ENCODE measurements at regions not wholly inside any gene's neighbourhood (a gene's known extent, or its start where the extent isn't known, plus 50 kb on each side); places are given as distances from the start of the nearest gene placed in this dataset.
"Not testable (repeated sequence)": the region's sequence is repeated elsewhere in the genome, so short reads cannot be mapped to it uniquely, and the experiment has no call there.

DNA sequence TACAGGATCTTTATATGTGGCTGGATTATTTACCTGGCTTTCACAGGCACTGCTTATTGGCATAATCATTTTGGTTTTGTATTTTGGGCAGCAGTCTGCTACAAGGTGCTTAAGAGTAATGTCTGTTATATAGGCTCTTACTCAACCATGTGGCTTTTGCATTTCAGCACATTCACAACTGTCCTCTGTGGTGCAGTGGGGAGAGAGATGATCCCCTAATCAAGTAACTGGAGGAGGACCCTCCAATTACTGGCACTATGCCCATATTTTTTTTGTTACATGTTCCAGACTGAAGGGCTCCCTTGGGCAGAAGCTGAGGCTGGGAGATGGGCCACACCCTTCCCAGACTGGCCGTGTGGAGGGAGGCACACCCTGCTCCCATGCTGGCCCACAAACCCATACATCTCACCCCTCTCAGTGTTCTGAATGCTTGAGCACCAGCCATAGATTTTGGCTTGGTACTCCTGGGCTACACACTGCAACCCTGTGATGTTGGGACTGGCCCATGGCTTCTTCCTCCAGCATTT, 173.5 kb downstream of the FAM174A start:
- Mint-ChIP-seq H3K9me3 (no peaks in the 10 kb centered on the region), H3K27me3 (ENCODE audit: low read depth, poor library complexity) (no peaks in the 10 kb centered on the region), H3K36me3 (ENCODE audit: low read depth) (no peaks in the 10 kb centered on the region), H3K4me1 (peaks cover 4% of the 10 kb centered on the region), H3K27ac (no peak overlapping the region), H3K4me3 (no peak overlapping the region)
- TF ChIP-seq, protein P1, sequence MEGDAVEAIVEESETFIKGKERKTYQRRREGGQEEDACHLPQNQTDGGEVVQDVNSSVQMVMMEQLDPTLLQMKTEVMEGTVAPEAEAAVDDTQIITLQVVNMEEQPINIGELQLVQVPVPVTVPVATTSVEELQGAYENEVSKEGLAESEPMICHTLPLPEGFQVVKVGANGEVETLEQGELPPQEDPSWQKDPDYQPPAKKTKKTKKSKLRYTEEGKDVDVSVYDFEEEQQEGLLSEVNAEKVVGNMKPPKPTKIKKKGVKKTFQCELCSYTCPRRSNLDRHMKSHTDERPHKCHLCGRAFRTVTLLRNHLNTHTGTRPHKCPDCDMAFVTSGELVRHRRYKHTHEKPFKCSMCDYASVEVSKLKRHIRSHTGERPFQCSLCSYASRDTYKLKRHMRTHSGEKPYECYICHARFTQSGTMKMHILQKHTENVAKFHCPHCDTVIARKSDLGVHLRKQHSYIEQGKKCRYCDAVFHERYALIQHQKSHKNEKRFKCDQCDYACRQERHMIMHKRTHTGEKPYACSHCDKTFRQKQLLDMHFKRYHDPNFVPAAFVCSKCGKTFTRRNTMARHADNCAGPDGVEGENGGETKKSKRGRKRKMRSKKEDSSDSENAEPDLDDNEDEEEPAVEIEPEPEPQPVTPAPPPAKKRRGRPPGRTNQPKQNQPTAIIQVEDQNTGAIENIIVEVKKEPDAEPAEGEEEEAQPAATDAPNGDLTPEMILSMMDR (IDR thresholded peaks at IDR 0.05), result no peak
- no peak for DNase-seq

DNA sequence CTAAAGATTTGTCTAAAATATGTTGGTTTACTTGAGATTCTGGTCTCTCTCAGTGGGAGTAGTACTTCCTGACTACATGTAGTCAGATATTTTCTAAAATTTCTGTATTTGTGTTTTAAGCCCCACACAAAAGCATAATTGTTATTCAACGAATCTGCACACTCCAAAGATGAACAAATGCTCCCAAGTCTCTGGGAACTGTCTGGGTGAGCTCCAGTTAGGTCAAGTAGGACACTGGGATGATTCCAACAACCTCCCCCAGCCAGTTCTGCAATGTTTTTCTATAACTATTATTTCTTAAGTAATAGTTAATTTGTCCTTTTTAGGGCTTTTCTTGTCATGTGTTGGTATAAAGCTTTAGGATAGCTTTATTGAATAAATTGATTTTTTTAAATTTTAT, 174.6 kb downstream of the FAM174A start:
- Mint-ChIP-seq H3K4me1 (peaks cover 4% of the 10 kb centered on the region), H3K27ac (no peak overlapping the region), H3K9me3 (no peaks in the 10 kb centered on the region), H3K4me3 (no peak overlapping the region), H3K27me3 (ENCODE audit: low read depth, poor library complexity) (no peaks in the 10 kb centered on the region), H3K36me3 (ENCODE audit: low read depth) (no peaks in the 10 kb centered on the region)
- DNase-seq, result no peak
- TF ChIP-seq, protein P1 (IDR thresholded peaks at IDR 0.05), result no peak

DNA sequence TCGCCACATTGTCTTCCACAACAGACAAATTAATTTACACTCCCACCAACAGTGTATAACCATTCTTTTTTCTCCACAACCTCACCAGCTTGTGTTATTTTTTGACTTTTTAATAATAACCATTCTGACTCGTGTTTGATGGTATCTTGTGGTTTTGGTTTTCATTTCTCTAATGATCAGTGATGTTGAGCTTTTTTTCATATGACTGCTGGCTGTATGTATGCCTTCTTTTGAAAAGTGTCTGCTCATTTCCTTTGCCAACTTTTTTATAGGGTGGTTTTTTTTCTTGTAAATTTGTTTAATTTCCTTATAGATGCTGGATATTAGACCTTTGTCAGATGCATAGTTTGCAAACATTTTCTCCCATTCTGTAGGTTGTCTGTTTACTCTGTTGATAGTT, 179.6 kb downstream of the FAM174A start:
- H3K27me3 Mint-ChIP-seq (ENCODE audit: low read depth, poor library complexity); H3K4me3 Mint-ChIP-seq; DNase-seq; H3K27ac Mint-ChIP-seq; H3K9me3 Mint-ChIP-seq; H3K4me1 Mint-ChIP-seq; H3K36me3 Mint-ChIP-seq (ENCODE audit: low read depth): not testable (repeated sequence)

DNA sequence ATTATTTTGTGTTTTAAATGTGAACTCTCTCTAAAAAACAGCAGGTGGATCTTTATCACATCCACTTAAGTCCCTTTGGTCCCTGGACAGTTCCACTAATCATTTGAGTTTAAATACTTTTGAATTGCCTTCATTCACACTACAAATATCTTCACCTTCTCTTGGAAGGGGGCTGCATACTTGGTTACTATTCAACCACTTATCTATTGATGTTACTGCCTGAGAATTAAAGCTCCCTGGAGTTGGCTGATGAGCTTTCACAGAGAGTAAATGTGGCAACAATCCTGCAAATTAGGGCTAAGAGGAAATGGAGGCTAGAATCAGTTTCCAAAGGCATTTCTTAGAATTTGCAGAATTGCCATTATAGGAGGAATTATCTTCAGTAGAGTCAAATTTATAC, 180.4 kb downstream of the ST8SIA4 start:
- TF ChIP-seq, protein P1 (IDR thresholded peaks at IDR 0.05), result no peak
- Mint-ChIP-seq H3K27me3 (ENCODE audit: low read depth, poor library complexity) (peaks cover 3% of the 10 kb centered on the region), H3K9me3 (no peaks in the 10 kb centered on the region), H3K4me3 (no peak overlapping the region), H3K27ac (no peak overlapping the region), H3K36me3 (ENCODE audit: low read depth) (no peaks in the 10 kb centered on the region), H3K4me1 (no peaks in the 10 kb centered on the region)
- no peak for DNase-seq

DNA sequence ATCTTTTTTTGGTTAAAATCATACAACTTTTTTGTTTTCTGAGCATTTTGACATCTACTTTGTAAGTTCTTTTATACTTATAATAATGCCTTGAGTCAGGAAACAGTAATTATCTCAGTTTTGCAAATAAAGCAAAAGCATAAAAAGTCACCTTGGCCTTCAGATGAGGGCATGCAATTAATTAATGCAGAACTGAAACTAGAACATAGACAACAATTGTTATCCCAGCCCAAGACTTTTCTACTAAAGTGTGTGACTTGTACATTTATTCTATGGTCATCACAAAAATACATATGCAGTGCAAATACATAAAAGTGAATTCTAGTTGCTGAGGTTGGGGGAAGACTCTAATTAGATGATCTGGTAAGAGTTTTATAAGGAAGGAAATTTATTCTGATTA, 179.9 kb downstream of the ST8SIA4 start:
- no peak overlapping the region for H3K4me3 Mint-ChIP-seq
- no peak overlapping the region for H3K27ac Mint-ChIP-seq
- H3K36me3 Mint-ChIP-seq (ENCODE audit: low read depth), result no peaks in the 10 kb centered on the region
- H3K9me3 Mint-ChIP-seq, result no peaks in the 10 kb centered on the region
- DNase-seq, result no peak
- TF ChIP-seq, protein P1 (IDR thresholded peaks at IDR 0.05), result no peak
- H3K27me3 Mint-ChIP-seq (ENCODE audit: low read depth, poor library complexity), result peaks cover under 1% of the 10 kb centered on the region
- H3K4me1 Mint-ChIP-seq, result no peaks in the 10 kb centered on the region

DNA sequence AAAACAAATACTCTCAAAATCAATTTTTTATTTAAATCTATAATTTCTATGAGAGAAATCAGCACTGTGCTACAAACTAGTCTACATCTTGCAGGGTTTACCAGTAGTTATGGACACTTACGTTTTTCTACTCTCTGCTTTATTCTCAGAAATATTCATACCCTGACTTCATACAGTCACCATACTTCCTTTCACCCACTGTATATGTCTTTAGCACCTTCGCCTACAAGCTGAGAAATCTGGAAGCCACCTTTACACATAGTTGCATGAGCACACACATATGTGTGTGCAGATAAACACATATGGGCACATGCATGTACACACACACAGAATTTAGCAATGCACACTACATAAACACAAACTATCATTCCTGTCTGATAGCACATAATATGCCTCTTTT, 177.0 kb downstream of the ST8SIA4 start:
- Mint-ChIP-seq H3K9me3 (no peaks in the 10 kb centered on the region), H3K36me3 (ENCODE audit: low read depth) (no peaks in the 10 kb centered on the region), H3K27ac (no peak overlapping the region), H3K27me3 (ENCODE audit: low read depth, poor library complexity) (peaks cover 3% of the 10 kb centered on the region), H3K4me3 (no peak overlapping the region), H3K4me1 (no peaks in the 10 kb centered on the region)
- no peak for DNase-seq
- TF ChIP-seq, protein P1 (IDR thresholded peaks at IDR 0.05), result no peak
